ENCODE measurements at regions not wholly inside any gene's neighbourhood (a gene's known extent, or its start where the extent isn't known, plus 50 kb on each side); places are given as distances from the start of the nearest gene placed in this dataset.

- H3K4me3 ChIP-seq (replicated peaks; ENCODE audit: low read depth, low read length): no peak overlapping the region
- TF ChIP-seq CTCF (IDR thresholded peaks at IDR 0.05; ENCODE audit: low read depth, low read length, missing control alignments): no peak
- no peak for DNase-seq (ENCODE audit: extremely low read depth, low read depth)
These were observed 1232.7 kb upstream of the TENM4 start for GRCh38 chr11:80673566-80673965.

GRCh38 chr11:80669620-80670019, 1228.8 kb upstream of the TENM4 start:
- no peak overlapping the region for H3K4me3 ChIP-seq (replicated peaks; ENCODE audit: low read depth, low read length)
- TF ChIP-seq CTCF (IDR thresholded peaks at IDR 0.05; ENCODE audit: low read depth, low read length, missing control alignments): no peak
- no peak for DNase-seq (ENCODE audit: extremely low read depth, low read depth)

- DNase-seq (ENCODE audit: extremely low read depth, low read depth): no peak
- no peak for TF ChIP-seq CTCF (IDR thresholded peaks at IDR 0.05; ENCODE audit: low read depth, low read length, missing control alignments)
- no peak overlapping the region for H3K4me3 ChIP-seq (replicated peaks; ENCODE audit: low read depth, low read length)
These were observed 1227.2 kb upstream of the TENM4 start for GRCh38 chr11:80668039-80668438.

- H3K4me3 ChIP-seq (replicated peaks; ENCODE audit: low read depth, low read length): no peak overlapping the region
- DNase-seq (ENCODE audit: extremely low read depth, low read depth): no peak
- TF ChIP-seq CTCF (IDR thresholded peaks at IDR 0.05; ENCODE audit: low read depth, low read length, missing control alignments): no peak
These were observed 1215.0 kb upstream of the TENM4 start for GRCh38 chr11:80655834-80656233.

- no peak for TF ChIP-seq CTCF (IDR thresholded peaks at IDR 0.05; ENCODE audit: low read depth, low read length, missing control alignments)
- no peak overlapping the region for H3K4me3 ChIP-seq (replicated peaks; ENCODE audit: low read depth, low read length)
- DNase-seq (ENCODE audit: extremely low read depth, low read depth): no peak
These were observed 1210.1 kb upstream of the TENM4 start for GRCh38 chr11:80650966-80651365.

GRCh38 chr11:80649186-80649585, 1208.4 kb upstream of the TENM4 start:
- no peak for DNase-seq (ENCODE audit: extremely low read depth, low read depth)
- TF ChIP-seq CTCF (IDR thresholded peaks at IDR 0.05; ENCODE audit: low read depth, low read length, missing control alignments): no peak

GRCh38 chr11:80638296-80638695, 1197.5 kb upstream of the TENM4 start:
- no peak overlapping the region for H3K4me3 ChIP-seq (replicated peaks; ENCODE audit: low read depth, low read length)
- no peak for DNase-seq (ENCODE audit: extremely low read depth, low read depth)
- TF ChIP-seq CTCF (IDR thresholded peaks at IDR 0.05; ENCODE audit: low read depth, low read length, missing control alignments): no peak

More at GRCh38 chr11:80649186-80649585, 1208.4 kb upstream of the TENM4 start:
- H3K4me3 ChIP-seq (replicated peaks; ENCODE audit: low read depth, low read length): no peak overlapping the region

Measured in HFF-Myc (cell line).